CD14-positive monocyte (primary cell): ENCODE measurements at regions not wholly inside any gene's neighbourhood (a gene's known extent, or its start where the extent isn't known, plus 50 kb on each side); places are given as distances from the start of the nearest gene placed in this dataset.

Experiments
- DNase-seq, 3 donors: peaks; one replicate each; pipeline ENCODE4 v3.0.0-alpha.2; 2011 to 2022
- H2AFZ ChIP-seq: 2 replicates; pipeline ENCODE4 v1.6.0; 2012; ENCODE audit warnings: mild to moderate bottlenecking, low read depth, low read length, inconsistent platforms; ENCODE audit not compliant: insufficient read depth, poor library complexity, severe bottlenecking
- H3K27ac ChIP-seq, 2 donors: 1 replicate in 1 of 2; 2 replicates in 1 of 2; pipeline ENCODE4 v1.5.1; 2012 to 2013; ENCODE audit warnings: low read length in 2 of 2, control low read depth in 1 of 2, inconsistent platforms in 1 of 2, low read depth in 1 of 2, mild to moderate bottlenecking in 1 of 2
- H3K27me3 ChIP-seq, 2 donors: one replicate each; pipeline versions ENCODE4 v1.6.0 to v1.6.1; 2011 to 2013; ENCODE audit warnings: low read length in 2 of 2; ENCODE audit not compliant: control insufficient read depth in 2 of 2, insufficient read depth in 2 of 2
- H3K36me3 ChIP-seq, 2 donors: replicated peaks in 1 of 2; 1 replicate in 1 of 2; 2 replicates in 1 of 2; pipeline versions ENCODE4 v1.5.1 to v1.6.1; 2012 to 2013; ENCODE audit warnings: low read length in 2 of 2, control low read depth in 1 of 2, inconsistent platforms in 1 of 2, mild to moderate bottlenecking in 1 of 2; ENCODE audit not compliant: insufficient read depth in 2 of 2, control insufficient read depth in 1 of 2
- H3K4me1 ChIP-seq, 2 donors: 1 replicate in 1 of 2; 2 replicates in 1 of 2; pipeline versions ENCODE4 v1.5.1 to v1.6.1; 2012 to 2013; ENCODE audit warnings: low read length in 2 of 2, control low read depth in 1 of 2, inconsistent platforms in 1 of 2, mild to moderate bottlenecking in 1 of 2, moderate library complexity in 1 of 2; ENCODE audit not compliant: insufficient read depth in 2 of 2, control insufficient read depth in 1 of 2
- H3K4me2 ChIP-seq: replicated peaks from 2 replicates; pipeline ENCODE3; 2012; ENCODE audit warnings: low read length, moderate library complexity, mild to moderate bottlenecking; ENCODE audit not compliant: poor library complexity, severe bottlenecking; ENCODE audit errors: extremely low read depth
- H3K4me3 ChIP-seq, 3 experiments: fragments of 200-600 bp in 1 of 3; sonication (generic) in 1 of 3; replicated peaks in 1 of 3; 1 replicate in 2 of 3; 2 replicates in 1 of 3; pipeline ENCODE4 v1.5.1; 2011 to 2013; ENCODE audit warnings: low read length in 3 of 3, mild to moderate bottlenecking in 3 of 3, control low read depth in 2 of 3, low read depth in 2 of 3, inconsistent platforms in 1 of 3, moderate library complexity in 1 of 3
- H3K79me2 ChIP-seq: 2 replicates; pipeline ENCODE4 v1.6.0; 2012; ENCODE audit warnings: mild to moderate bottlenecking, control low read depth, inconsistent platforms, low read length, moderate library complexity; ENCODE audit not compliant: insufficient read depth
- H3K9ac ChIP-seq: 2 replicates; pipeline ENCODE4 v1.6.0; 2017; ENCODE audit warnings: low read length, mild to moderate bottlenecking; ENCODE audit not compliant: insufficient read depth, poor library complexity, severe bottlenecking
- H3K9me3 ChIP-seq, 2 donors: replicated peaks in 1 of 2; 1 replicate in 1 of 2; 2 replicates in 1 of 2; pipeline versions ENCODE4 v1.5.1 to v1.6.1; 2012 to 2013; ENCODE audit warnings: low read length in 2 of 2, control low read depth in 1 of 2; ENCODE audit not compliant: control insufficient read depth in 1 of 2, insufficient read depth in 1 of 2
- H4K20me1 ChIP-seq: 2 replicates; pipeline ENCODE4 v1.6.0; 2012; ENCODE audit warnings: mild to moderate bottlenecking, low read length, control low read depth, moderate library complexity; ENCODE audit not compliant: insufficient read depth
- H3K27ac Mint-ChIP-seq, 7 donors: one replicate each; pipeline ENCODE4 v1.8.0; 2020; ENCODE audit warnings: mild to moderate bottlenecking in 7 of 7, mixed read lengths in 7 of 7, moderate library complexity in 6 of 7, inconsistent platforms in 2 of 7
- H3K27me3 Mint-ChIP-seq, 3 donors: one replicate each; pipeline ENCODE4 v1.8.0; 2021 to 2022; ENCODE audit warnings: low read depth in 3 of 3, mild to moderate bottlenecking in 3 of 3, mixed read lengths in 3 of 3, moderate library complexity in 3 of 3, inconsistent platforms in 1 of 3
- H3K36me3 Mint-ChIP-seq, 2 donors: one replicate each; pipeline ENCODE4 v1.8.0; 2020; ENCODE audit warnings: mixed read lengths in 2 of 2, inconsistent platforms in 1 of 2, mild to moderate bottlenecking in 1 of 2
- H3K4me1 Mint-ChIP-seq: one replicate; pipeline ENCODE4 v1.8.0; 2020; ENCODE audit warnings: mild to moderate bottlenecking, mixed read lengths
- H3K4me3 Mint-ChIP-seq, 2 donors: one replicate each; pipeline ENCODE4 v1.8.0; 2020; ENCODE audit warnings: mild to moderate bottlenecking in 2 of 2, mixed read lengths in 2 of 2, moderate library complexity in 1 of 2
- H3K9me3 Mint-ChIP-seq, 7 donors: one replicate each; pipeline ENCODE4 v1.8.0; 2020 to 2022; ENCODE audit warnings: mixed read lengths in 7 of 7, mild to moderate bottlenecking in 6 of 7, moderate library complexity in 6 of 7, inconsistent platforms in 2 of 7
- WGBS: methylation state at CpG from one replicate; pipeline ENCODE4 v1.1.5; 2013; ENCODE audit warnings: missing lambda C conversion rate; ENCODE audit not compliant: insufficient coverage; 5-methylcytosine and 5-hydroxymethylcytosine counted together
- intact Hi-C, 2 donors: fragments of 100-400 bp; cut with micrococcal nuclease; formaldehyde crosslinking; loops; one replicate each; pipeline versions ENCODE4 v1.15.0 to v1.15.1; 2023
- TF ChIP-seq, protein P1 (sequence below): fragments of 200-600 bp; IDR thresholded peaks from one replicate; pipeline ENCODE4 v1.8.0; 2022; ENCODE audit warnings: antibody characterized with exemption, mild to moderate bottlenecking

DNA sequence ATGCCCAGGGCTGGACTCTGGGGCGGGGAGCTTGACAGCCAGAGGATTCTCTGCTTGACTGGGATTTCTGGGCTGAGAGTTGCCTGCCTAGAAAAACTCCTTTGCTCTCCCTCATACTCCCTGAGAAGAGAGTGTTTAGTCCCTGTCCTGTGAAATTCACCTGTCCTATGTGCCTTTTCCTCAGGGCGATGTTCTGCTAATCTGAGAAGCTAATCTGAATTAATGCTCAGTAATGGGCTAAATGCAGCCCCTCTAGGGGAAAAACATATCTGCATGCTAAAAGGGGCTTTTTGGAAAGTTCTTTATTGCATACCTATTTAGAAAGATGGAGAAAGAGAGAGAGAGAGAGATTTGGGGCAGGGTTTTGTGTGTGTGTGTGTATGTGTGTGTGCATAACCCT, 454.4 kb downstream of the GATA3 start:
- no peak overlapping the region for H3K27ac Mint-ChIP-seq
- H3K9me3 Mint-ChIP-seq: peaks cover 0 to 6% (median 2%) of the 10 kb centered on the region in 7 donors
- peaks cover 0 to 5% of the 10 kb centered on the region in 2 donors for H3K9me3 ChIP-seq
- H2AFZ ChIP-seq: no peak overlapping the region
- no peaks in the 10 kb centered on the region for H3K4me1 Mint-ChIP-seq
- H3K36me3 Mint-ChIP-seq: no peaks in the 10 kb centered on the region
- no peak overlapping the region for H3K27ac ChIP-seq
- intact Hi-C loops: no loop called here
- WGBS: no CpG with 5 or more reads among the region's 2 CpGs
- no peak overlapping the region for H3K9ac ChIP-seq
- H3K79me2 ChIP-seq: no peaks in the 10 kb centered on the region
- TF ChIP-seq, protein P1, sequence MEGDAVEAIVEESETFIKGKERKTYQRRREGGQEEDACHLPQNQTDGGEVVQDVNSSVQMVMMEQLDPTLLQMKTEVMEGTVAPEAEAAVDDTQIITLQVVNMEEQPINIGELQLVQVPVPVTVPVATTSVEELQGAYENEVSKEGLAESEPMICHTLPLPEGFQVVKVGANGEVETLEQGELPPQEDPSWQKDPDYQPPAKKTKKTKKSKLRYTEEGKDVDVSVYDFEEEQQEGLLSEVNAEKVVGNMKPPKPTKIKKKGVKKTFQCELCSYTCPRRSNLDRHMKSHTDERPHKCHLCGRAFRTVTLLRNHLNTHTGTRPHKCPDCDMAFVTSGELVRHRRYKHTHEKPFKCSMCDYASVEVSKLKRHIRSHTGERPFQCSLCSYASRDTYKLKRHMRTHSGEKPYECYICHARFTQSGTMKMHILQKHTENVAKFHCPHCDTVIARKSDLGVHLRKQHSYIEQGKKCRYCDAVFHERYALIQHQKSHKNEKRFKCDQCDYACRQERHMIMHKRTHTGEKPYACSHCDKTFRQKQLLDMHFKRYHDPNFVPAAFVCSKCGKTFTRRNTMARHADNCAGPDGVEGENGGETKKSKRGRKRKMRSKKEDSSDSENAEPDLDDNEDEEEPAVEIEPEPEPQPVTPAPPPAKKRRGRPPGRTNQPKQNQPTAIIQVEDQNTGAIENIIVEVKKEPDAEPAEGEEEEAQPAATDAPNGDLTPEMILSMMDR: no peak
- H3K4me2 ChIP-seq: no peak overlapping the region
- no peaks in the 10 kb centered on the region for H3K27me3 ChIP-seq
- H3K4me1 ChIP-seq: no peaks in the 10 kb centered on the region
- DNase-seq: no peak
- no peak overlapping the region for H3K4me3 ChIP-seq
- peaks cover 2 to 4% (median 3%) of the 10 kb centered on the region in 3 donors for H3K27me3 Mint-ChIP-seq
- no peaks in the 10 kb centered on the region for H4K20me1 ChIP-seq
- H3K4me3 Mint-ChIP-seq: no peak overlapping the region
- no peaks in the 10 kb centered on the region for H3K36me3 ChIP-seq

DNA sequence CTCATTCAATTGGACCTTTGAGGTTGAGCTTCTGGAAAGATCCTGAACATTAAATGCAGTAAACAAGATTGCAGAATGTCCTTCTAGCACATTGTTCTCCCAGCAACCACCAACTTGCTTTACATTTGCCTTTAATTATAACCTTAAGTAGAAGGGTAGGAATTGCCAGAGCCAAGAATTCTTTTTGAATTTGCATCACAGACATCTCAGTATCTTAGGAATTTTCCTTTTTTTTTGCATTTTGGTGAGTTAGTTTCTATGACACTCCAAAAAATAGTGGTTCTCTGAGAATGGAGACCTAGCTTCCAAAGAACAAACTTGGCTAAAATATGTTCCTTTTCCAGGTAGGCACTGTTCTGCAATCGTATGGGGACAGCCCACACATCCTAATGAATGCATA, 456.0 kb downstream of the GATA3 start:
- intact Hi-C loops: no loop called here
- peaks cover 2 to 5% (median 4%) of the 10 kb centered on the region in 3 donors for H3K27me3 Mint-ChIP-seq
- Histone ChIP-seq H3K4me2 (no peak overlapping the region), H3K27me3 (no peaks in the 10 kb centered on the region), H3K9me3 (peaks cover 0 to 13% of the 10 kb centered on the region in 2 donors), H4K20me1 (no peaks in the 10 kb centered on the region), H3K27ac (no peak overlapping the region), H3K4me3 (no peak overlapping the region), H3K36me3 (no peaks in the 10 kb centered on the region), H3K79me2 (no peaks in the 10 kb centered on the region), H3K9ac (no peak overlapping the region), H3K4me1 (no peaks in the 10 kb centered on the region), H2AFZ (no peak overlapping the region)
- H3K4me3 Mint-ChIP-seq: no peak overlapping the region
- WGBS: no CpG with 5 or more reads among the region's 1 CpG
- H3K9me3 Mint-ChIP-seq: peaks cover 0 to 8% (median 6%) of the 10 kb centered on the region in 7 donors
- H3K36me3 Mint-ChIP-seq: no peaks in the 10 kb centered on the region
- no peaks in the 10 kb centered on the region for H3K4me1 Mint-ChIP-seq
- H3K27ac Mint-ChIP-seq: no peak overlapping the region
- DNase-seq: no peak
- TF ChIP-seq, protein P1: no peak
